Stimulated activated CD4-positive, alpha-beta T cell treated with anti-CD3 and anti-CD28 coated beads, Interleukin-4, amount 100 ng/mL, for 48 hours (primary cell): ENCODE measurements at regions not wholly inside any gene's neighbourhood (a gene's known extent, or its start where the extent isn't known, plus 50 kb on each side); places are given as distances from the start of the nearest gene placed in this dataset.
"Not testable (repeated sequence)": the region's sequence is repeated elsewhere in the genome, so short reads cannot be mapped to it uniquely, and the experiment has no call there.

Experiments used
- DNase-seq, 2 donors: peaks; one replicate each; pipeline ENCODE4 v3.0.0-alpha.2; 2020; ENCODE audit warnings: low read depth in 2 of 2

DNA sequence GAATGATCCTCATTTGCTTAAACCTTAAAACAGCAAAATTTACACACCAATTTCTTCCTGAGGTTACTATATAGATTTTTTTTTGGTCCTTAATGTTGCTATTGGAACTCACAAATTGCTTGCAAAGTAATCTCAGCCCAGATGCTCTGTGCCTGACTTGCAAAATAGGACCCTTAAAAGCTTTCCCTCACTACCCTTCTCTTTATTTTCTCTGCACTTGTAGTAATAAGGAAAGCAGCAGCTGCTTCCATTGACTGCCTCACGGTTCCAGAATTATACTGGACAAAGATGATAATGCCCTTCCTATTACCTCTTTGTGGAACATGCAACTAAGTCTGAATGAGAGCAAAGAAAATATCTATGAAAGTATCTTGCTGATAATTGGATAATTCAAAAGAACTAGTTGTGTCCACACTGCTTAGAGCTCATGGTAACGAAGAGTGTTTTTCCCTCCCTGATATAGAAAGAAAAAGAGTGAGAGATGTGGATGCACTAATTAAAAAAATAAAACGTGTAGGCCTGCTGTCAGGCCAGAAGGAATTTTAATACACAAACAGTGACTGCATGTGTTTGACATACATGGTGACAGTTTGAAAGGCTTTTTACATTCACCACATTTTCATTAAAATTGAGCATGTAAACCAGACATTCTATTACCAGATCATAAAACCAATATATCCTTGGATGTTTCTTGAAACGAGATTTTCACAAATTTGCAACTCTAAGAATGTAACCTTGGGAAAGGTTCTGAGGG lies 783.1 kb downstream of the GBE1 start:
- no peak for DNase-seq

DNA sequence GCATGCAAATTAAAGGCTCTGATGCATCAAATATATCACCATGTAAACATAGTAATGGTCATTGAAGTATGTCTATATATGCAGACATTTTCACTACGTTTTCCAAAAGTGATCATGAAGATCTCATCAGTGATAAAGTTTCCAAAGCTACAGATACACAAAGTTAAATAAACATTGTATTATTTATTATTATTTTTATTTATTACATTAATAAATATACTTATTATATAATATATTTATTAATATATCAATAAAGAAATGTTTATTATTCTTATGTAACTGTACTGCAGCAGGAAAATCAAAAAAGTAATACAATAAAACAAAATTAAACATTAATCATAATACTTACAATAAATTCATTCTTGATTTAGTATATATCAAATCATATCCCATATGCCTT lies 791.2 kb downstream of the GBE1 start:
- DNase-seq, result no peak

DNA sequence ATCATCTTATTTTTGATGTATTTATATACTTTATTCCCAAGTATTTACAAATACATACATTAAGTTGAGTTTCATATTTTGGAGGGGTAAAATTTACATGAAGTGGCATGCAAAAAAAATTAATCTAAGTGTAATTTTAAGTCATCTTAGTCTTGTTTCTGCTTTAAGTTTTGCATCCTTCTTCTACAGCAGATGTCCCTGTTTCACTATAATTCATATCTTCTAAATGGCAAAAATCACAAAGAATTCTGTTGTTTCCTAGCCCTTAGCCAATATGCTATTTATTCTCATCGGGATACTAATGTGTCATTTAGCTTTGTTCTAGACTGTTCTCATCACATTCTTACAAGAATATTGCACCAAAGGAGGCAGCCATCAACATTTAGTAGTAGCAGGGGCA lies 831.9 kb downstream of the GBE1 start:
- no peak for DNase-seq

GRCh38 chr3:80914854-80915253 lies 846.6 kb downstream of the GBE1 start:
- no peak for DNase-seq

- DNase-seq, result no peak
Measured at GRCh38 chr3:80898211-80898610, 863.2 kb downstream of the GBE1 start.

DNA sequence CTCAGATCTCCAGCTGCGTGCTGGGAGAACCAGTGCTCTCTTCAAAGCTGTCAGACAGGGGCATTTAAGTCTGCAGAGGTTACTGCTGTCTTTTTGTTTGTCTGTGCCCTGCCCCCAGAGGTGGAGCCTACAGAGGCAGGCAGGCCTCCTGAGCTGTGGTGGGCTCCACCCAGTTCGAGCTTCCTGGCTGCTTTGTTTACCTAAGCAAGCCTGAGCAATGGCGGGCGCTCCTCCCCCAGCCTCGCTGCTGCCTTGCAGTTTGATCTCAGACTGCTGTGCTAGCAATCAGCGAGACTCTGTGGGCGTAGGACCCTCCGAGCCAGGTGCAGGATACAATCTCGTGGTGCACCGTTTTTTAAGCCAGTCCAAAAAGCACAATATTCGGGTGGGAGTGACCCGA lies 864.4 kb downstream of the GBE1 start:
- DNase-seq, result not testable (repeated sequence)

GRCh38 chr3:80890571-80890970 lies 870.9 kb downstream of the GBE1 start:
- DNase-seq, result no peak

DNA sequence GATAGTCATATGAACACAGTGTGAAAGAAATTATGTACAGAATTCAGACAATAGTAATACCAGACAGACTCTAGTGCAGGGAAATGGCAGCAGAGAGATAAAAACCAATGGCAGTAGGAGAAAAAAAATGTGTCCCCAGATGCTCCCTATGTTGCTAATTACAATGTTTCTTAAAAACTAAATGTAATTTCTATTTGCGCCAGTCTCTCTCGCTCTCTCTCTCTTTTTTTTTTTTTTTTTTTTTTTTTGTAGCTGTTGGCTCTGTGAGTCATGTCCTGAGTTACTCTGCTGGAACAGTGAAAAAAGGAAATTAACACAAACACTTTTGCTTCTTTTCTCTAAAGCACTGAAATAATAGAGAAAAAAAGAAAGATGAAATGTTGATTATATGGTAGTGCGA lies 871.9 kb downstream of the GBE1 start:
- DNase-seq, result no peak

DNA sequence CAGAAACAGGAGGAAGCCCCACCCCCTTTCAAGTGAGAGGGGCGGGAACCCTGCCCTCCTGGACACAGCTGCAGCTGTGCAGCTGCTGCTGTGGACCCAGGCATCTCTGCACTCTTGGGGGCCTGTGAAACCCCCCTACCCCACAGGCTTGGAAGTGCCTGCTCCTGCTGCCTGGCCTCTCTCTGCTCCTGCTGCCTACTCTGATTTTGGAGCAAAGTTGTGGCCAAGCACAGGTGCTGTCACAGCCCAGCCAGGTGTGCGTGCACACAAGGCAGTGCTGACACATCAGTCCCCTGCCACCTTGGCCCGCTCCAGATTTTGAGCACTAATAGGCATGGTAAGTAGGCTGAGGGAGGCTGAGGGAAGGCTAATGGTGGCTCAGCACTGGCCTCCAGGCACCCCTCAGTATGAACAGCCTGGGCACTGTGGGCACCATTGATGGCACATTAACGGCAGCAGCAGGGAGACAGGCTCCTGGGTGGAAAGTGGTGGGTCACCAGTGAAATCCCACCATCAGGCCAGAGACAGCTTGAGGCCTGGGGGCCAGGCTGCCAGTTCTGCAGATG lies 890.9 kb downstream of the GBE1 start:
- DNase-seq, result no peak

DNA sequence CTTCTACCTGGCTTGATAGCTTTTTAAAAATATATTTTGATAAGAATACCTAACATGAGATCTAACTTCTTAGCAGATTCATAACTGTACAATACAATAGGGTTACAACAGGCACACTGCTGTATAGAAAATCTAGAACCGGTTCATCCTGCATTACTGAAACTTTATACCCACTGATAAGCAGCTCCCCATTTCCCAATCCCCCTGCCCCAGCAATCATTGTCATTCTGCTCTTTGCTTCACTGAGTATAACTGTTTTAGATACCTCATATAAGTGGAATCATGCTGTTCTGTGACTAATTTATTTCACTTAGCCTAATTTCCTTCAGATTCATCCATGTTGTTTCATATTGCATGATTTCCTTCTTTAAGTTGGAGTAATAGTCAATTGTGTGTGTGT lies 906.0 kb downstream of the GBE1 start:
- no peak for DNase-seq

DNA sequence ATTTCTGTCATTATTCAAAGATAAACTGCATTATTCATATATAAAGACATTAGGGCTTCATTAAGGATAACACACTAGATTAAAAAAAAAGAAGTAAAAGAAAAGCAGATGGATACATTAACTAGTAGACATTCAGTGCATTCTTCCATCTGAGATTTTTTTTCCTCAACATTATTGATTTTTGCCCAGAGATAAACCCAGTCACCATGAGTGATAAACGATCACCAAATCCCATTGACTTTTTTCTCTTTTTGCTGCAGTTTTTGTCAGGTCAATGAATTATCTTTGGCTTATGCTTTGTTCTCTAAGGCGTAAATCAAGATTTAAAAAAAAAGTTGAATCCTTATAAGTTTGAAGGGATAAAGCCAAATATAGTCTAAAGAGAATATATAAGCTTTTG lies 925.0 kb downstream of the GBE1 start:
- DNase-seq, result no peak

- DNase-seq, result no peak
Measured at GRCh38 chr3:80807577-80807976, 953.9 kb downstream of the GBE1 start.

DNA sequence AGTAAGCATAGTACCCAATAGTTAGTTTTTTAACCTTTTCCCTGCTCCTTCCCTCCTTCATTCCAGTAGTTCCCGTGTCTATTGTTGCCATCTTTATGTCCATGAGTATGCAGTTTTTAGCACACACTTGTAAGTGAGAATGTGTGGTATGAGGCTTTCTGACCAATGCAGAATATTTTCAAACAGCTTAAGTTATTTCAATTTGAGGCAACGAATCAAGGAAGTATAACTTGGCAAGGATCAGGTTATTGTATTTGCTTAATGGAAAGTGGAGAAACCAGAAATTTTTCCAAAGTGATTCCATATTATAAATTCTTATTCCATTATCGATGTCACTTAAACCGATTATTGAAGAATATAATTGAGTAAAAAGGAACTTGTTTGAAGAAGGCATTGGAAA lies 954.8 kb downstream of the GBE1 start:
- DNase-seq, result no peak

DNA sequence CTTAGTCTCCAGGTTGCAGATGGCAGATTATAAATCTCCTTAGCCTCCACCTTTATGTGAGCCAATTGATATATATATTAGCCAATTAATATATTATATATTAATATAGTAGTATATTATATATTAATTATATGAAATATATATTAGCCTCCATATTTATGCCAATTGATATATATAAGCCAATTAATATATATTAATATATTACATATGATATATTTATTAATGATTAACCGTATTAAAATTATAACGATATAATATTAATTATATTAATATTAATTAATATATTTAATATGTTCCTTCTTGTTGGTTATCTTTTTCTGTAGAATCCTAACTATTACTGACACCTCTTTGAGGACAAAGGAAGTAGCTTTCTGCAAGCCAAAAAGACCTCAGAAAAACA lies 972.5 kb downstream of the GBE1 start:
- DNase-seq, result no peak

DNA sequence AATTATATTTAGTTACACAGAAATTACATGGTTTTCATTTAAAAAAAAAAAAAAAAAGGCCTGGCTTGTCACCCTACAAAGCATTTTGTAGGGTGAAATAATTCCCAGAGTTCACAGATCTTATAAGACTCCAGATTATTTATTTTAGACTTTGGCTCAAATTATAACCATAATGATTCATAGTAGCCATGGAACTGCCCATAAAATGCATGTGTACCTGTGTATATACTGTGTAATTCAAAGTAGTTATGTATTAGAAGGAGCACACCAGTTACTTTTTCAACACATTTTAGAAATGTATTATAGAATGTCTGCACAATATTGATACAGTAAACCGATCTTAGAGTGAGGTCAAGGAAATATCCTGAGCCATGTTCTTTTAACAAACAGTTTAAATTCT lies 975.6 kb downstream of the GBE1 start:
- no peak for DNase-seq

GRCh38 chr3:80785475-80785874 lies 976.0 kb downstream of the GBE1 start:
- no peak for DNase-seq

DNA sequence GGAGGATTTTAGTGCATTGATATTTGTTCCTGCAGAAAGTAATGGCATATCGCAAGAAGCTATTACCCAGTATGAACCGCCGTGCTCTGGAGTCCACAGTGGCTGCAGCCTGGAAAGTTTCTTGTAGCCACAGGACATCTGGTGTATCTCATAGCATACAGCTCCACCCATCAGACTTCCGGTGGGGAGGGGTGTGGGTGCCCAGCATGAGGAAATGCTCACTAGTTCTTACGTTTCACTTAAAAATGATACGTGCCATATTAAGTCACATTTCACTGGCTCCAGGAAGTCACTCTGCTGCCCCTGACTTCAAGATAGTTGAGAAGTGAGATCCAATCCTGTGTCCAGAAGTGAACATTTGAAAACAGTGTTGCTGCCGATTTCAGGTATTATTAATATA lies 990.4 kb downstream of the GBE1 start:
- DNase-seq, result no peak

DNA sequence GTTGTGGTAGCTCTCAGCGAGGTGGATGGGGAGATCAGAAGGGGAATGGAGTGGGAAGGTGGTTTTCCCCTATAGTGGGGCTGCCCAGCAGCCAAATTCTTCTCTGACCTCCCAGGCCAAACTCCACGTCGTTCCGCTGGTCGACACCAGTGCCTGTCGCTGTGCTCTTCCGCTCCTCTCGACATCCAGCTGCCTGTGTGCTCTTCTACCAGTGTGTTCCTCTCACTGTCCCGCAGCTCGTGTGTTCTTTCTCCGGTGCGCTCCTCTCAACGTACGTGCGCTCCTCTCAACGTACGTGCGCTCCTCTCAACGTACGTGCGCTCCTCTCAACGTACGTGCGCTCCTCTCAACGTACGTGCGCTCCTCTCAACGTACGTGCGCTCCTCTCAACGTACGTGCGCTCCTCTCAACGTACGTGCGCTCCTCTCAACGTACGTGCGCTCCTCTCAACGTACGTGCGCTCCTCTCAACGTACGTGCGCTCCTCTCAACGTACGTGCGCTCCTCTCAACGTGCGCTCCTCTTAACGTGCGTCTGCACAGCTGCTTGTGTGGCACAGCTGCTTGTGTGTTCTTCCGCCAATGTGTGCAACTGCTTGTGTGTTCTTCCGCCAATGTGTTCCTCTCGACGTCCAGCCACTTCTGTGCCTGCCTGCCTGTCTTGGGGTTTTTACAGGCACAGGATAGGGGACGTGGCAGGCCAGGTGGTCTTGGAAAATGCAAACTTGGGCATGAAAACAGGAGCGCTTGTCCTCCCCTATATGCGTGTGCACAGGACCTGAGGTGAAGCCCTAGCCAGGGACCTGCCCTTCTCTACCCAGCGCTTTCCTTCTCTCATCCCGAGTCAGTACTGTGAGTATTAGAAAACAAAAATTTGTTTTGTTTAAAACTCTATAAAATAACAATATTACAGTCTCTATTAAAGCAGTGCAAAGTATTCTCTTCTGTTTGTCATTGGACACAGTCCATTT lies 991.1 kb downstream of the GBE1 start:
- no peak for DNase-seq

DNA sequence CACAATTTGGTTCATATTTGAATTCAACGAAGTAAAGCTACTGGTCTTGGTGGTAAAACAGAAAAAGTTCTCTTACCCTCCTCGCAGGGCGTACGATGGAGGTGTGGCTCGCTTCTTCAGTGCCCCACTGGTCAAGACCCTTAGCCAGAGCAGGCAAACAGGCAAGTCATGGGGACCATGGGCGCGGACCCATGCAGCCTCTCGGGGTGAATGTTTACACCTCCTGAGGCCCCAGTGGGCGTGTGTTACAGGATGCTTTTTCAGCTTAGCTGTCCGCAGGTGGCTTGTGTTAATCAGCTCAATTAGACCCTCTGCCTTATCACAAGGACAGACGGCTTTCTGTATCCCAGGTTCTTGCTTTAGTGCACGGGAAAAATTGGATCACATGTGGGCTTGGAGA lies 991.8 kb downstream of the GBE1 start:
- DNase-seq, result no peak

- DNase-seq, result no peak
Measured at GRCh38 chr3:80767604-80768003, 993.8 kb downstream of the GBE1 start.

- DNase-seq, result no peak
Measured at GRCh38 chr3:80754969-80755368, 987.2 kb upstream of the ROBO1 start.

- DNase-seq, result no peak
Measured at GRCh38 chr3:80753021-80753420, 985.2 kb upstream of the ROBO1 start.

DNA sequence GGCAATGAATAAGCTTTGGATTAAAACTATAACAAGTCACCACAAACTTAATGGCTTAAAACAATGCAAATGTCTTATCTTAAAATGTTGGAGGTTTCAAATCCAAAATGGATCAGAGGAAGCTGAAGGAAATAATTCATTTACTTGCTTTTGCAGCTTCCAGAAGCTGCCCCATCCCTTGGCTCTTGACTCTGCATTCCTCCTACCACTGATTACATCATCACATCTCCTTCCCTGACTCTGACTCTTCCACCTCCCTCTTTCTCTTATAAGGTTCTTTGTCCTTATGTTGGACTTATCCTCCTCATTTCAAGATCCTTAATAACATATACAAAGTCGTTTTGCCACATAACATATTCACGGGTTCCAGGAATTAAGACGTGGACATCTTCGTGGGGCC lies 982.8 kb upstream of the ROBO1 start:
- no peak for DNase-seq
